ENCODE measurements at regions not wholly inside any gene's neighbourhood (a gene's known extent, or its start where the extent isn't known, plus 50 kb on each side); places are given as distances from the start of the nearest gene placed in this dataset.

GRCh38 chr1:177611402-177611801, 358.5 kb downstream of the SEC16B start:
- TF ChIP-seq NR2F1 (CRISPR knock-in tag; IDR thresholded peaks at IDR 0.05) (no peak), REST (IDR thresholded peaks at IDR 0.05; ENCODE audit: borderline replicate concordance in 1 of 2, low read depth in 1 of 2, low read length in 2 of 2) (no peak), CTCF (CRISPR knock-in tag; IDR thresholded peaks at IDR 0.05) (no peak), KLF11 (CRISPR knock-in tag; IDR thresholded peaks at IDR 0.05) (no peak), CBX2 (IDR thresholded peaks at IDR 0.05; ENCODE audit: low read depth, low read length) (no peak), CBX2 (CRISPR knock-in tag; IDR thresholded peaks at IDR 0.05; ENCODE audit: low read depth) (no peak), XRCC5 (optimal IDR thresholded peaks at IDR 0.05; ENCODE audit: low read length) (no peak), SP1 (IDR thresholded peaks at IDR 0.05) (no peak), SP1 (CRISPR knock-in tag; IDR thresholded peaks at IDR 0.05) (no peak), JUN (CRISPR knock-in tag; IDR thresholded peaks at IDR 0.05) (no peak), ZNF547 (CRISPR knock-in tag; IDR thresholded peaks at IDR 0.05) (no peak), ZBTB1 (CRISPR knock-in tag; IDR thresholded peaks at IDR 0.05; ENCODE audit: borderline replicate concordance) (no peak)
- TF ChIP-seq, protein P1, sequence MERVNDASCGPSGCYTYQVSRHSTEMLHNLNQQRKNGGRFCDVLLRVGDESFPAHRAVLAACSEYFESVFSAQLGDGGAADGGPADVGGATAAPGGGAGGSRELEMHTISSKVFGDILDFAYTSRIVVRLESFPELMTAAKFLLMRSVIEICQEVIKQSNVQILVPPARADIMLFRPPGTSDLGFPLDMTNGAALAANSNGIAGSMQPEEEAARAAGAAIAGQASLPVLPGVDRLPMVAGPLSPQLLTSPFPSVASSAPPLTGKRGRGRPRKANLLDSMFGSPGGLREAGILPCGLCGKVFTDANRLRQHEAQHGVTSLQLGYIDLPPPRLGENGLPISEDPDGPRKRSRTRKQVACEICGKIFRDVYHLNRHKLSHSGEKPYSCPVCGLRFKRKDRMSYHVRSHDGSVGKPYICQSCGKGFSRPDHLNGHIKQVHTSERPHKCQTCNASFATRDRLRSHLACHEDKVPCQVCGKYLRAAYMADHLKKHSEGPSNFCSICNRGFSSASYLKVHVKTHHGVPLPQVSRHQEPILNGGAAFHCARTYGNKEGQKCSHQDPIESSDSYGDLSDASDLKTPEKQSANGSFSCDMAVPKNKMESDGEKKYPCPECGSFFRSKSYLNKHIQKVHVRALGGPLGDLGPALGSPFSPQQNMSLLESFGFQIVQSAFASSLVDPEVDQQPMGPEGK (CRISPR knock-in tag; IDR thresholded peaks at IDR 0.05): no peak

Measured in HepG2 (cell line).